Spleen (tissue), 11 donors: ENCODE measurements at regions not wholly inside any gene's neighbourhood (a gene's known extent, or its start where the extent isn't known, plus 50 kb on each side); places are given as distances from the start of the nearest gene placed in this dataset.

ENCODE experiments used
- DNase-seq: peaks from one replicate; pipeline ENCODE4 v3.0.0-alpha.2; 2020
- H3K27ac ChIP-seq, 8 donors: fragments of 200-600 bp; sonication (generic) in 7 of 8; 1 replicate in 4 of 8; 2 replicates in 4 of 8; pipeline versions ENCODE4 v1.5.0 to v1.8.0; 2016 to 2021; ENCODE audit warnings: inconsistent platforms in 4 of 8, mild to moderate bottlenecking in 4 of 8, moderate library complexity in 1 of 8
- H3K27me3 ChIP-seq, 7 donors: fragments of 200-600 bp; sonication (generic) in 6 of 7; replicated peaks in 1 of 7; 1 replicate in 4 of 7; 2 replicates in 3 of 7; pipeline versions ENCODE4 v1.5.0 to v1.8.0; 2016 to 2021; ENCODE audit warnings: inconsistent platforms in 3 of 7, mild to moderate bottlenecking in 1 of 7
- H3K36me3 ChIP-seq, 6 donors: fragments of 200-600 bp; sonication (generic) in 5 of 6; 1 replicate in 4 of 6; 2 replicates in 2 of 6; pipeline versions ENCODE4 v1.5.0 to v1.8.0; 2016 to 2021; ENCODE audit warnings: inconsistent platforms in 2 of 6
- H3K4me1 ChIP-seq, 6 donors: fragments of 200-600 bp; sonication (generic) in 5 of 6; 1 replicate in 3 of 6; 2 replicates in 3 of 6; pipeline versions ENCODE4 v1.5.0 to v1.8.0; 2016 to 2021; ENCODE audit warnings: inconsistent platforms in 3 of 6
- H3K4me3 ChIP-seq, 8 donors: fragments of 200-600 bp; sonication (generic) in 7 of 8; 1 replicate in 4 of 8; 2 replicates in 4 of 8; pipeline versions ENCODE4 v1.5.0 to v1.8.0; 2016 to 2021; ENCODE audit warnings: inconsistent platforms in 4 of 8, mild to moderate bottlenecking in 4 of 8, moderate library complexity in 2 of 8
- H3K9me3 ChIP-seq, 8 donors: fragments of 200-600 bp; sonication (generic) in 7 of 8; 1 replicate in 4 of 8; 2 replicates in 4 of 8; pipeline versions ENCODE4 v1.5.0 to v1.8.0; 2016 to 2021; ENCODE audit warnings: inconsistent platforms in 4 of 8
- POLR2A ChIP-seq, 3 donors: fragments of 450-650 bp; IDR thresholded peaks; one replicate each; pipeline ENCODE4 v1.5.1; 2017; ENCODE audit warnings: antibody characterized with exemption in 3 of 3, mild to moderate bottlenecking in 1 of 3
- POLR2AphosphoS5 ChIP-seq, 3 donors: sonication (generic); formaldehyde crosslinking; IDR thresholded peaks; one replicate each; pipeline ENCODE4 v1.5.1; 2017; ENCODE audit warnings: antibody characterized with exemption in 3 of 3
- WGBS, 5 donors: extraction: QIAGEN DNeasy Blood & Tissue Kit in 3 of 5; methylation state at CpG; one replicate each; pipeline versions ENCODE4 v1.1.5 to v1.1.7; 2013 to 2018; 5-methylcytosine and 5-hydroxymethylcytosine counted together
- intact Hi-C: fragments of 100-400 bp; cut with DNase I; formaldehyde crosslinking; loops from one replicate; pipeline ENCODE4 v1.15.0; 2023; ENCODE audit warnings: low total_unique reads
- TF ChIP-seq, protein P1 (sequence below), 11 experiments: fragments of 200-600 bp in 7 of 11; fragments of 450-650 bp in 4 of 11; sonication (generic) in 4 of 11; IDR thresholded peaks in 8 of 11; conservative IDR thresholded peaks in 3 of 11; 1 replicate in 7 of 11; 2 replicates in 4 of 11; pipeline versions ENCODE4 v1.4.0 to v1.8.0; 2016 to 2021; ENCODE audit warnings: antibody characterized with exemption in 11 of 11, inconsistent platforms in 4 of 11, mild to moderate bottlenecking in 1 of 11
- donor health status: healthy with polysubstance abuse.
- donor health status: DM: no; HTN: no; CAD: no; lungs with moderate emphysema.
- donor health status: DM: no; HTN: no; CAD: no.
- donor health status: Bipolar disorder and iron deficiency.
- donor health status: healthy.
- donor health status: DM: no; HTN: no; CAD: no.
- donor health status: DM: yes; HTN: yes; CAD: no.

DNA sequence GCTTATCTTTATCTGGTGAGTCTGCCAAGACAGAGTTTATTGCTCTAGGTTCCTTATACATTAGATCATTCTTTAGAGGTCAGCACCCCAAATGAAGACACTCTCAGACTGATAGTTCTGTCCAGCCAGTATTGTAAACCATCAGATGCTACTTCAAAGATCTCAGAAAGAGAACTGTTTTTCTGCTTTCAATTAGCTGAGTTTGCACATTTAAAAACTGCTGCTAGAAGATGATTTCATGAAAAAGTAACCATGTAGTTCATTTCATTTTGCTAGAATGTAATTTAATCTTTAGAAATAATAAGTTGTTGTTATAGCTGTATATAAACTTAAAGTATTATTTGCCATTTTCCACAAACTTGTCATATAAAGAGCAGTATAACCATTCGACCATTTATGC, 344.5 kb upstream of the ATP5MC3 start:
- TF ChIP-seq, protein P1, sequence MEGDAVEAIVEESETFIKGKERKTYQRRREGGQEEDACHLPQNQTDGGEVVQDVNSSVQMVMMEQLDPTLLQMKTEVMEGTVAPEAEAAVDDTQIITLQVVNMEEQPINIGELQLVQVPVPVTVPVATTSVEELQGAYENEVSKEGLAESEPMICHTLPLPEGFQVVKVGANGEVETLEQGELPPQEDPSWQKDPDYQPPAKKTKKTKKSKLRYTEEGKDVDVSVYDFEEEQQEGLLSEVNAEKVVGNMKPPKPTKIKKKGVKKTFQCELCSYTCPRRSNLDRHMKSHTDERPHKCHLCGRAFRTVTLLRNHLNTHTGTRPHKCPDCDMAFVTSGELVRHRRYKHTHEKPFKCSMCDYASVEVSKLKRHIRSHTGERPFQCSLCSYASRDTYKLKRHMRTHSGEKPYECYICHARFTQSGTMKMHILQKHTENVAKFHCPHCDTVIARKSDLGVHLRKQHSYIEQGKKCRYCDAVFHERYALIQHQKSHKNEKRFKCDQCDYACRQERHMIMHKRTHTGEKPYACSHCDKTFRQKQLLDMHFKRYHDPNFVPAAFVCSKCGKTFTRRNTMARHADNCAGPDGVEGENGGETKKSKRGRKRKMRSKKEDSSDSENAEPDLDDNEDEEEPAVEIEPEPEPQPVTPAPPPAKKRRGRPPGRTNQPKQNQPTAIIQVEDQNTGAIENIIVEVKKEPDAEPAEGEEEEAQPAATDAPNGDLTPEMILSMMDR (IDR thresholded peaks at IDR 0.05 in 8 of 11, conservative IDR thresholded peaks at IDR 0.05 in 3 of 11), result no peak
- no peak for TF ChIP-seq POLR2A (IDR thresholded peaks at IDR 0.05)
- TF ChIP-seq POLR2AphosphoS5 (IDR thresholded peaks at IDR 0.05), result no peak
- Histone ChIP-seq H3K27me3 (no peaks in the 10 kb centered on the region), H3K9me3 (no peaks in the 10 kb centered on the region), H3K4me3 (no peak overlapping the region), H3K4me1 (no peaks in the 10 kb centered on the region), H3K27ac (no peak overlapping the region), H3K36me3 (no peaks in the 10 kb centered on the region)
- intact Hi-C loops, result no loop called here
- no peak for DNase-seq
- WGBS, 5 donors, result 71 to 89% (median 80%) methylated on average over 1 of the region's 1 CpG

DNA sequence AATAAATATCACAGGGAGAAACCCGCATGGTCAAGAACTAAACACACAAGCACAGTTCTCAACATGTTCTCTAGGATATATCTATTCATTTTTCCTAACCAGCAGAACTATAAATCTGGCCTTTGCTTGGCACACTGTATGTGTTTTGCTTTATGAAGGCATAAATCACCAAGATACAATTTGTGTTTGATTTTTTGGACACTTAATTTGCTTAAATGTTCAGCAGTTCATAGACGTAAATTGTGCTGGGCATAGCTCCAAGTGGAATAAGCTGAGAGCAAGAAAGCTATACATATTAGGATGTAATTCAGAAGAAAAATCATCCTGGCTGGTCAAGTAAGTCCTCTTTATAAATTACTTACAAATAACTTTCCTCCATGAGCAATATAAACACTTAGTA, 341.5 kb upstream of the ATP5MC3 start:
- Histone ChIP-seq H3K36me3 (no peaks in the 10 kb centered on the region), H3K4me3 (no peak overlapping the region), H3K9me3 (peaks cover 0 to 8% (median 0%) of the 10 kb centered on the region in 8 donors), H3K27ac (no peak overlapping the region), H3K4me1 (no peaks in the 10 kb centered on the region), H3K27me3 (no peaks in the 10 kb centered on the region)
- WGBS, 5 donors, result 78 to 90% (median 86%) methylated on average over 2 of the region's 2 CpGs
- TF ChIP-seq, protein P1 (IDR thresholded peaks at IDR 0.05 in 8 of 11, conservative IDR thresholded peaks at IDR 0.05 in 3 of 11), result no peak
- no peak for TF ChIP-seq POLR2AphosphoS5 (IDR thresholded peaks at IDR 0.05)
- TF ChIP-seq POLR2A (IDR thresholded peaks at IDR 0.05), result no peak
- DNase-seq, result no peak
- intact Hi-C loops, result no loop called here

DNA sequence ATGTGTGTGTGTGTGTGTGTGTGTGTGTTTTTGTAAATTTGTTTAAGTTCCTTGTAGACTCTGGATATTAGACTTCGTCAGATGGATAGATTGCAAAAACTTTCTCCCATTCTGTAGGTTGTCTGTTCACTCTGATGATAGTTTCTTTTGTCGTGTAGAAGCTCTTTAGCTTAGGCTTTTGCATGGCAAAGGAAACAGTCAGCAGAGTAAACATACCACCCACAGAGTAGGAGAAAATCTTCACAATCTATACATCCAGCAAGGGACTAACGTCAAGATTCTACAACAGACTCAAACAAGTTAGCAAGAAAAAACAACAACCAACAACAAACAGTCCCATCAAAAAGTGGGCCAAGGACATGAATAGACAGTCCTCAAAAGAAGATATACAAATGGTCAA, 336.7 kb upstream of the ATP5MC3 start:
- Histone ChIP-seq H3K36me3 (no peaks in the 10 kb centered on the region), H3K4me3 (no peak overlapping the region), H3K4me1 (no peaks in the 10 kb centered on the region), H3K27me3 (no peaks in the 10 kb centered on the region), H3K9me3 (peaks cover 0 to 8% (median 0%) of the 10 kb centered on the region in 8 donors), H3K27ac (no peak overlapping the region)
- 56 to 76% (median 67%) methylated on average over 3 of the region's 3 CpGs for WGBS, 5 donors
- no peak for DNase-seq
- intact Hi-C loops, result no loop called here
- TF ChIP-seq POLR2A (IDR thresholded peaks at IDR 0.05) (no peak), POLR2AphosphoS5 (IDR thresholded peaks at IDR 0.05) (no peak)
- TF ChIP-seq, protein P1 (IDR thresholded peaks at IDR 0.05 in 8 of 11, conservative IDR thresholded peaks at IDR 0.05 in 3 of 11), result no peak

DNA sequence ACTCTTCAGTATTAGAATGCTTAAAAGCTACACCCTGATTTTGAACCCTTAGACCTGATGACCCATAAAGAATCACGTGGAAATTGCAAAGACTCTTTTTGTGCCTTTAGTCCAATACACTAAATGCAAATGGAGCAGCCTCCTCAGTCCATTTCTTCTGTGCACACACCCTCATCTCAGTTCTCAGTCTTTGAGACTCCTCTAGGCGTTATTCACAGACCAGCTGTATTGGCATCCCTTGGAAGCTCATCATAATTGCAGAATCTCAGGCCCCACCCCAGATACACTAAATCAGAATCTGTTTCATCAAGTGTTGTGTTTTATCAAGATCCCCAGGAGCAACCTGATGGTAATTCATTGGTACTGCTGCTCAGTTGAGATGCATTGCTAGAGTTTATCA, 335.0 kb upstream of the ATP5MC3 start:
- DNase-seq, result no peak
- Histone ChIP-seq H3K9me3 (peaks cover 0 to 8% (median 0%) of the 10 kb centered on the region in 8 donors), H3K27me3 (no peaks in the 10 kb centered on the region), H3K4me3 (no peak overlapping the region), H3K27ac (no peak overlapping the region), H3K36me3 (no peaks in the 10 kb centered on the region), H3K4me1 (no peaks in the 10 kb centered on the region)
- intact Hi-C loops, result no loop called here
- WGBS, 5 donors, result 60 to 82% (median 76%) methylated on average over 2 of the region's 2 CpGs
- TF ChIP-seq POLR2AphosphoS5 (IDR thresholded peaks at IDR 0.05) (no peak), POLR2A (IDR thresholded peaks at IDR 0.05) (no peak)
- TF ChIP-seq, protein P1 (IDR thresholded peaks at IDR 0.05 in 8 of 11, conservative IDR thresholded peaks at IDR 0.05 in 3 of 11), result no peak
